Fibroblast of upper back skin (primary cell): ENCODE measurements at regions not wholly inside any gene's neighbourhood (a gene's known extent, or its start where the extent isn't known, plus 50 kb on each side); places are given as distances from the start of the nearest gene placed in this dataset.

Experiments
- DNase-seq: peaks from one replicate; pipeline ENCODE4 v3.0.0-alpha.2; 2013

- DNase-seq, result peak; percentile 31
These were observed 81.3 kb upstream of the TNS3 start for GRCh38 chr7:47663213-47663612.

GRCh38 chr7:47661051-47661714 lies 79.3 kb upstream of the TNS3 start:
- no peak for DNase-seq

DNA sequence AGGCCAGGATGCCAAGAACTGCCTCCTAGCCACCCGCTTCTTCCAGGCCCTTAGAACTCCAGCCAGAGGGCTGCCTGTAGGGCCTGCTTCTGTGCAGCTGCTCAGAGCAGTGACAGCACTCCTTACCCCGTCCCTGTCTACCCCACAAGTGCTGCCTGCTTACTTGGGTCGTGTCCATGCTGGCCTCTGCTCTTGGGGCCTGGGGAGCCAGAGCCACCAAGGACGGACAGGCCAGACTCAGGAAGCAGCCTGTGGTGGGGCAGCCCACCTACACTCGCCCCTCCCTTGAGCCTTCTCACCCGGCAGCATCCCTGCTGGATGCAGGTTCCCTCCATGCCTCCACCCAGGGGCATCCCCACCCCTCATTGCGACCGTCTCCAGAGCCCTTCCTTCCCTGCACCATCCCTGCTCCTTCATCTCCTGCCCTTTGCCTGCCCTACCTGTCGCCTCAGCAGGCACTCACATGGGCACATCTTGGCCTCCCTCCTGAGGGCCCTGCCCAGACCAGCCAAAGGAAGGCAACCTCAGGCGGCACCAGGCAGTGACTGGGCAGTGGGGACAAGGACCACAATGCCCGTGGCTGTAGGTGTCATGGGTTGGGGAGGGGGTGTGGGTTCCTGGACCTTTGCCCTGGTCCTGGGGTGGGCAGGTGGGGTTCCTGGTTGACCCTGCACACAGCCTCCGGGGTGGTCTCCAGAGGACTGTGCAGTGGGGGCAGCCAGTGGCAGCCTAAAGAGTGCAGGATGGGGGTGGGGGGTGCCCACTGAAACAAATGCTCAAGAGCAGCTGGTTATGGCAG lies 78.0 kb upstream of the TNS3 start:
- no peak for DNase-seq

DNA sequence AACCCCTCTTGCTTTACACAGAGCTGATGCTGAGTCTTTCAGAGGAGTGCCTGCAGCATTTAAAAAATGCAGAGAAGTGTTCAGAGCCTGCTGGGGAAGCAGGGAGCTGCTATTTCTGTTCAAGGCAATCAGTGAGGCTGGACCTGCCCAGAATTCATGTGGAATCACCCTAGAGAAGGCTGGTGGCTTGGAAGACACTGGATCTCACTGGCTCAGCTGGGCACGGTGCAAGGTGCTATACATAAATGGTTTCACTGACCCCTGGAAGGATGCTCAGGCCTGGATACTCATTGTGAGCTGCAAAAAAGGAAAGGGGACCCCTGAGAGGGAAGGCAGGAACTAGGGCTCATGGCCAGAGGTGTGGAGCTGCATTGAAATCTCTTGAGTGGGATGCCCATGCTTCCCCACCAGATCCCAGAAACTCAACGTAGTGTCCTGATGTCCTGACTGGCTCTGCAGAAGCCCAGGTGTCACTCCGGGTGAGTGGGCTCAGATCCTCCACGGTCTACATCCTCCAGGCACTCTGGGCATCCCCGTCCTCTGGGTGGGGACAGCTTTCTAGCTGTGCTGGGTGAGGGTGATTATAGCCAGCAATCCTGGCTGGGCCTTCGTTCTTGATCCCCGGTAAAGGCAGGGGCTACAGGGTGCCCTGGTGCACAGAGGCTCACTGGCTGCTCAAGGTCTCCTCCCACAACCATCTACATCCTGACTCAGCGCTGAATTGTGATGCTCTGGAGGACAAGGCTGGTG lies 77.2 kb upstream of the TNS3 start:
- DNase-seq, result no peak

DNA sequence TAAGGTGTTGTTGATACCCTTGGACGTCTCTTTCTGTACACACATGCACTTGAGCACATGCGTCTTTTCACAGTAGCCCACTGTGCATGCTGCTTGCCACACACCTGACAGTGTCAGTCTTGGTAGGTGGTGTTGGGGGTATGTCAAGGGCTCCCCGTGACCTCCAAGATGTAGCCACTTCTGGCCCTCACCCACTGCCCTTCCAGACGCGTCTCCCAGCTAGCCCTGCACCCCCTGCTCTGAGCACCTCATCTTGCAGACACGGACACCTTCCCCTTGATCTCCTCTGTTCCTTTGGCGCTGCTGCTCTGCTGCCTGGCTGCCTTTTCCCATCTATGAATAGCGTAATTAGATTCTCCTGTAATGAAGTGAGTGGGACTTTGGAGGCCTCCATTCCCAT lies 75.2 kb upstream of the TNS3 start:
- DNase-seq, result no peak

GRCh38 chr7:47654672-47655298 lies 72.9 kb upstream of the TNS3 start:
- DNase-seq, result no peak

DNA sequence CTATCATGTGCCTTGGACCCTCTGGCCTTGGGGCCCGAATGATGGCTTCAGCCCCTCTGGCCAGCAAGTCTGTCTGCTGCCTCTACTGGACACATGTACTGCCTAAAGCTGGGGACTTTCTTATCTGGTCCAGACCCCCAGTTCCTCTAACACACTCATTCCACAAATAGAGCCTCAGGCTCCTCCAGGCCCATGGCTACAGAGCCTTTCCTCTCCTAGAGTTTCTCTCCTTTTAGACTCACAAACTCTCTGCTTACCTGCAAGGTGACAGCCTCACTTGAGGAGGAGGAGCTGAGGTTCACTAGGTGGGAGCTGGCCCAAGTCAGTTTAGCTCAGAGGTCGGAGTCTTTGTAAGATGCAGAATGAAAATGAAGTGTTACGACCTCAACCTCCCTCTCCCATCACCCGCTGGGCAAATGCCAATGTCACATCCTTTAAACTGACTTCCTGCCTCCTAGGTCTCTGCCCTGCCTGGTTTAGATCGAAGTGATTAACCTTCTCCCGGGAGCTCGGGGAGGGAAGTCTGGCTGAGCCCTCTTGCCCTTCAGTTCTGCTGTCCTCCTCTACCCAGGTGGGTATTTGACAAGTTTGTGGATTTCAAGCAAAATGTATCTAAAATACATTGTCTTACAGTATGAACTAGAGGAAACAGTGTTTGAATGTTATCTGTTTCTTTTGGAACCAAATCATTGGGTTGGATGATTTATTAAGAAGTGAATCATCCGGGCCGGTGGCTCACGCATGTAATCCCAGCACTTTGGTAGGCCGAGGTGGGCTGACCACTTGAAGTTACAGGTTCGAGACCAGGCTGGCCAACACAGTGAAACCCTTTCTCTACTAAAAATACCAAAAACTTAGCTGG lies 71.9 kb upstream of the TNS3 start:
- DNase-seq, result peak; percentile 47

GRCh38 chr7:47652591-47652990 lies 70.7 kb upstream of the TNS3 start:
- peak; percentile 26 for DNase-seq

DNA sequence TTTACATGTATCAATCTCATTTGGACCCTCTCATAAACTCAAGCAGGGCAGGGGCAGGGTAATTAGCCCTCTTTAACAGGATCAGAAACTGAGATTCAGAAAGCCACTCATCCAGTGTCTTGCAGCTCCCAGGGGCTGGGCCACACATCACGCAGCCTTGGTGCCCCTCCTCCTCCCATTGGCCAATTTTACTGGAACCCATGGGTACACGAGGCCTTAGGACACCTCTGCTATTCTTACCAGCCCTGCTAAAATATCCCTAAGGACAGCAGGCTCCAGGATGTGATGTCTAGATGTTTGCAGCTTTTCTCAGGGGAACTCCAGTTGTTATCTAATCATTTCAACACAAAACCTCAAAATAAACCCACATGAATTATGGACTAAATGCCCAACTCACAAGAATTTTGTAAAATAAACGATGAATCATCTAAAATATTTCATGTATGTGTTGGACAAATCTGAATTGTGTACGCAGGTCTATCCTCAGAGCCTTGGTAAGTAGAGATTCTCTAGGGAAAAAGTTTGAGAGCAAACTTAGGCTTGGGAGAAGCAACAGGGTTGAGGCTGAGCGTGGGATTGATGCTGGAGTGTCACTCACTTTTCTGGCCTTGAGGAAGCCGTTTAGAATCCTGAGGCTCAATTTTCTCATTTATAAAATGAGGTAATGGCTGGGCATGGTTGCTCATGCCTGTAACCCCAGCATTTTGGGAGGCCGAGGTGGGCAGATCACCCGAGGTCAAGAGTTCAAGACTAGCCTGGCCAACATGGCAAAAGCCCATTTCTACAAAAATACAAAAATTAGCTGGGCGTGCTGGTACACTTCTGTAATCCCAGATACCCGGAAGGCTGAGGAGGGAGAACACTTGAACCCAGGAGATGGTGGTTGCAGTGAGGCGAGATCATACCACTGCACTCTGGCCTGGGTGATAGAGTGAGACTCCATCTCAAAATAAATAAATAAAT lies 69.7 kb upstream of the TNS3 start:
- peak; percentile 95 for DNase-seq

DNA sequence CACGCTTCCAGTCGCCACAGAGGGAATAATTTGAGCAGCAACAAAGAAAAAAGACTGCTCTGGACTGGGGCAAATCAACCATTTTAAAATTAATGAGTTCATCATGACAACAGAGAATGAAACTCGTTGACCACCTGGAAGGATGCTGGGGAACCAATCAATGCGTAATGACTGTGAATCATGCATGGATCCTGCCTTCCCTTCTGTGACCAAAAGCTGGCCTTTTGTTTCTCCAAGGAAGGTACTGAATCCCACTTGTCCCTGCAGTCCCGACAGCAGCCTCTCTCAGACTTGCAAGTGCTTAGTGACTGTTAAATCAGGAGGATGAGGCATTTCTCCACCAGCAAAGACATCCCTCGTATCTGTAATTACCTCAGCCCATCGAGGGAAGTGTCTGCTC lies 68.0 kb upstream of the TNS3 start:
- DNase-seq, result no peak

GRCh38 chr7:47648275-47648925 lies 66.5 kb upstream of the TNS3 start:
- peak; percentile 81 for DNase-seq

GRCh38 chr7:47647918-47648250 lies 66.0 kb upstream of the TNS3 start:
- no peak for DNase-seq

DNA sequence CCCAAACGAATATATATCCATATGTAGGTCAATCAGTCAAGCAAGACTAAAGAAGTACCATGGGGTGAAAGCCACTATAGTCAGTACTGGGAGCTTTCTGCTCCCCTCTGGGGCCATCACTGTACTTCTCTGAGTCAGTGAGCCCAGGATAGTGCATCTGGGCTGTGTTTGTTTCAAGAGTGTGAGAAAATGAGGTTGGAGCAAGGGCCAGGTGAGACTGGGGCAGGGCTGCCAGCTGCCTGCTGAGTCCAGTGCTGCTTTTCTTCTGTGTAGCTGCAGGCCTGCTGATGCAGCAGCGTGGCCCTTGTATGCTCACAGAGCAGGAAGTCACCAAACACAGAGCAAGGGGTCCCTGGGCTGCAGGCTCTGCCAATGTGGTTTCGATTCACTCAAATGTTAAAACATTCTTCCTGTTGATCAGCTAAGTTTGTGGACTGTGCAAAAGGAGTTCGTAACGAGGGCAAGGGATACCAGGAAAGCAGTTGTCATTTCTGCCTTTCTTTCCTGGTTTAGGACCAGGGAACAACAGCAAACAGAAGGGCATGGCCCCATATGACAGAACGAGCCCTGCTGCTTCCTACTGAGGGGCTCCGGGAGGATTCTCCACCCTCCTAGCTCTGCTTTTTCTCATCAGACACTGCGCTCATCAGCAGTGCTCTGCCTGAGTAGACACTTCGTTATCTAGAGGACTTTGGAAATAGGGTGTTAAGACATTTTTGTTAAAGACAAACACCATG lies 65.4 kb upstream of the TNS3 start:
- no peak for DNase-seq

DNA sequence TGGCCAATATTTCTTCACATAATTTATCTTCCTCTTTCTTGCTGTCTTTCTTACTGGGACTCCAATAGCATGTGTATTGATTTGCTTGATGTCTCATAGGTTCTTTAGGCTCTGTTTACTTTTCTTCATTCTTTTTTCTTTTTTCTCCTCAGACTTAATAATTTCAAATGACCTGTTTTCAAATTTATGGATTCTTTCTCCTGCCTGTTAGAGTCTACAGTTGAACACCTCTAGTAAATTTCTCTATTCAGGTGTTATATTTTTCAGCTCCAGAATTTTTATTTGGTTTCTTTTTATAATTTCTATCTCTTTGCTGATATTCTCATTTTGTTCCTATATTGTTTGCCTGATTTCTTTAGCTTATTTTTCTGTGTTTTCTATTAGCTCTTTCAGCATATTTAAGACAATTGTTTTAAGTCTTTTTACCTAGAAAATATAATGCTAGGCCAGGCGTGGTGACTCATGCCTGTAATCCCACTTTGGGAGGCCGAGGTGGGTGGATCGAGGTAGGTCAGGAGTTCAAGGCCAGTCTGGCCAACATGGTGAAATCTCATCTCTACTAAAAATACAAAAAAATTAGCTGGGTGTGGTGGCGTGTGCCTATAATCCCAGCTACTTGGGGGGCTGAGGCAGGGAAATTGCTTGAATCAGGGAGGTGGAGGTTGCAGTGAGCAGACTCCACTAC lies 61.9 kb upstream of the TNS3 start:
- no peak for DNase-seq

- no peak for DNase-seq
These were observed 58.4 kb upstream of the TNS3 start for GRCh38 chr7:47640265-47640664.

DNA sequence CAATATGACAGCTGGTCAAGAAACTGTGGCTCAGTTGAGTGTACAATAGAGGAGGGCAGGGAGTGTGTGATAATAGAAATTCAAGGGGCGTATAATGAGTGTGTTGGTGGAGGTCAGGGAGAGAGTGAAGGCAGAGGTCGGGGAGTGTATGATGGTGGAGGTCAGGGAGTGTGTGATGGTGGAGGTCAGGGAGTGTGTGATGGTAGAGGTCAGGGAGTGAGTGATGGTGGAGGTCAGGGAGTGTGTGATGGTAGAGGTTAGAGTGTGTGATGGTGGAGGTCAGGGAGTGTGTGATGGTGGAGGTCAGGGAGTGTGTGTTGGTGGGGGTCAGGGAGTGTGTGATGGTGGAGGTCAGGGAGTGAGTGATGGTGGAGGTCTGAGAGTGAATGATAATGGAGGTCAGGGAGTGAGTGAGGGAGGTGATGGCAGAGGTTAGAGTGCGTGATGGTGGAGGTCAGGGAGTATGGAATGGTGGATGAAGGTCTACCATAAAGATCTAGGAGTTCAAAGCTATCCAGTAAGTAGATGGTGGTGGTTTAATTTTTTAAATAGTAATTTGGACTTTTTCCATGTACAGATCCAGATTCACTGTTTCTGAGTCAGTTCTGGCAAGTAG lies 57.7 kb upstream of the TNS3 start:
- DNase-seq, result no peak

DNA sequence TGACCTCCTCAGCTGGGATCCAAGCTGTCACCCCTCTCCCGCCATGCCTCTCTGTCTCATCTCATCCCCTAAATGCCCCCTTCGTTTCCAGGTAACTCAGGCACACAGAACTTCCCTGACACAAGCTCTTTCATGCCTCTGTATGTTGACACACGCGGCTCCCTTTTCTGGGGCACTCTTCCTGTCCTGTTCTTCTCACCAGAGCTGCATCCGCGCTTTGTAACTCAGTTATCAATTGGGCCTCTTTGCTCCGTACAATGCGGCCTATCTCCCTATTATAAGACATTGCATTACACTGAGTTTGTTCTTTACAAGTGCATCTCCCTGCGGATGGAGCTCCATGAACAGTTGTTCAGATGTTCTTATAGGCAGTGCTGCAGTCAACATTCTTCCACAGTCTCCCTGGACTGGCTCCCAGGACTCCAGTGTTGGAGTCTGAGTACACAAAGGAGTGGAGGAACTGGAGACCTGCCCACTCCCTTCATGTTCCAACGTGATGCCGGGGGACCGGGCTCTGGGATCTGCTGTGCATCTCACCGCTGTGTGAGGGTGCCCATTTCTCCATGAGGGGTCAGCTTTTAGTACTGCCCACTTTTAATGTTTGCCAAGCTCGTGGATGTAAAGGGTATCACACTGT lies 56.9 kb upstream of the TNS3 start:
- DNase-seq, result peak; percentile 37

DNA sequence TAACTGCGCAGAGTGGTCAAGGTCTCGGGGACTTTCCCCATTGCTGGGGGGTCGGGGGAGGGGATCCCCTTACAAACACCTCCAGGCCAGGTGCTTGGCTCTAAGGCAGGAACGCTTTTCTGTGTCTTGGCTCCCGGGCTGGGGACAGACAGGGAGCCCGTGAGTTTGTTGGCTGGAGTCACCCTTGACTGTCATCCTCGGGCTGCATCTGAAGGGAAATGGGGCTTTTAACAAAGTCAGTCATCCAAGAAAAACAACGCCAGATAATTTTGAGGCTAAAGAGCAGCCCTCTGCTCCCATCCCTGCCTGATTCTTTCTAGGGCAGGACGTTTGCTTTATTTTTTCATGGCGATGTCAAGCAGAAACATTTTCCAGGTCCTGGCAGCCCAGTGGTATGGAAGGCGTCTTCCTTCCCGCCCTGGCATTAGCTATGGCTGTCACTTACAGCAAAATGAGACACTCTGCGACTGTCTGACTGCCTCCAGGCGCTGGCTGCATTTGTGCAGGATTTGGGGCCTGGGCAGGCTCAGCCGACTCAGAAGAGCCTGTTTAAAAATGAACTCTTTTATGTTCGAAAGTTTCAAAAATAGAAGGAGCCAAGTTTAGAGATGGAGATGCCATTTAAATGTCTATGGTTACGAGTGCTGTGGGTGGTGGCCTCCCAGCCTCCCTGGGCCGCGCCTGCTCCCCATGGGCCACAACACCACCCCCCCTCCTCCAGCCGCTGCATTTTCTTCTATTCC lies 54.7 kb upstream of the TNS3 start:
- no peak for DNase-seq
